ENCODE measurements at regions not wholly inside any gene's neighbourhood (a gene's known extent, or its start where the extent isn't known, plus 50 kb on each side); places are given as distances from the start of the nearest gene placed in this dataset.

DNA sequence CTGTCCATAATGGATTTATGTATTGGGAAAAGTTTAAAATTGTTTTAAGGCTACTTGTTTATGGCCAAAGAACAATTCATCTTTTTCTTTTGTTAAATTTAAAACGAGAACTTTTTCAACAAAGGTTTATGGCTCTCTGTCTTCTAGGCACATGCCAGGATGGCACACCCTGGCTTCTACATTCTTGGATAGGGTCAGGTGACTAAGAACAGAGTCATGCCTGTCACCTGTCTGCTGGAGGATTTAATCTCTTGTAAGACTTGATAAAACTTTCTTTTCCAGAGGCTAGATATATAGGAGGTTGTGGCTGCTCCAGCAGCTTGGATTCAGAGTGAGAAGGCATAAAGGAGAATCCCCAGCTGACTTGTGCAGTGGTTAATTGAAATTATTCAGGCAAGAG lies 915.4 kb downstream of the GATA3 start:
- TF ChIP-seq CTCF (IDR thresholded peaks at IDR 0.05; ENCODE audit: insufficient read depth, low read depth, low read length) = no peak
- TF ChIP-seq EZH2 (IDR thresholded peaks at IDR 0.05; ENCODE audit: insufficient read depth, low read length) = no peak
